Activated CD8-positive, alpha-beta T cell treated with anti-CD3 and anti-CD28 coated beads for 36 hours (primary cell): ENCODE measurements at regions not wholly inside any gene's neighbourhood (a gene's known extent, or its start where the extent isn't known, plus 50 kb on each side); places are given as distances from the start of the nearest gene placed in this dataset.

Experiments used
- ATAC-seq: fragments of 200-7000 bp; cut with Tn5 transposase; one replicate; pipeline ENCODE4 v1.10.0; 2021; ENCODE audit warnings: mild to moderate bottlenecking, moderate library complexity
- CTCF ChIA-PET: fragments of 350-600 bp; sonication (Branson Sonifier 250); formaldehyde crosslinking; loops from one replicate; lab custom pipeline; 2021; ENCODE audit warnings: antibody characterized with exemption; lab: Charles Lee
- POLR2A ChIA-PET: fragments of 350-600 bp; sonication (Branson Sonifier 250); formaldehyde crosslinking; loops from one replicate; lab custom pipeline; 2021; ENCODE audit warnings: antibody characterized with exemption; lab: Charles Lee
- DNase-seq: peaks from one replicate; pipeline ENCODE4 v3.0.0-alpha.2; 2020
- H3K27ac Mint-ChIP-seq: one replicate; pipeline ENCODE4 v1.8.0; 2021; ENCODE audit warnings: mild to moderate bottlenecking, mixed read lengths
- H3K27me3 Mint-ChIP-seq: one replicate; pipeline ENCODE4 v1.8.0; 2021; ENCODE audit warnings: mixed read lengths
- H3K36me3 Mint-ChIP-seq: one replicate; pipeline ENCODE4 v1.8.0; 2021; ENCODE audit warnings: low read depth, mixed read lengths
- H3K4me1 Mint-ChIP-seq: one replicate; pipeline ENCODE4 v1.8.0; 2021; ENCODE audit warnings: low read depth, mixed read lengths
- H3K4me3 Mint-ChIP-seq: one replicate; pipeline ENCODE4 v1.8.0; 2021; ENCODE audit warnings: mild to moderate bottlenecking, moderate library complexity, mixed read lengths
- H3K9me3 Mint-ChIP-seq: one replicate; pipeline ENCODE4 v1.8.0; 2021; ENCODE audit warnings: mixed read lengths
- CTCF ChIP-seq: fragments of 200-600 bp; IDR thresholded peaks from one replicate; pipeline ENCODE4 v1.8.0; 2022; ENCODE audit warnings: antibody characterized with exemption, mild to moderate bottlenecking
- intact Hi-C: fragments of 100-400 bp; cut with micrococcal nuclease; formaldehyde crosslinking; loops from one replicate; pipeline ENCODE4 v1.10.0; 2022

GRCh38 chr7:138292951-138293350, 167.1 kb upstream of the TRIM24 start:
- no peak overlapping the region for H3K4me3 Mint-ChIP-seq
- POLR2A ChIA-PET = no interaction called here
- DNase-seq (no peak), ATAC-seq (no peak)
- intact Hi-C loops = no loop called here
- no peak overlapping the region for H3K27ac Mint-ChIP-seq
- no peak for TF ChIP-seq CTCF
- no peaks in the 10 kb centered on the region for H3K4me1 Mint-ChIP-seq
- CTCF ChIA-PET = interaction anchor here (1.5 kb wide), 1 partner anchor 131 kb away, joined by 4 read pairs; no protein-coding TSS in a partner anchor
- no peaks in the 10 kb centered on the region for H3K27me3 Mint-ChIP-seq
- peaks cover 8% of the 10 kb centered on the region for H3K9me3 Mint-ChIP-seq
- H3K36me3 Mint-ChIP-seq = no peaks in the 10 kb centered on the region

- ATAC-seq = no peak
Observed at GRCh38 chr7:138295049-138295637, 164.9 kb upstream of the TRIM24 start.

GRCh38 chr7:138297526-138297925, 162.5 kb upstream of the TRIM24 start:
- Mint-ChIP-seq H3K36me3 (no peaks in the 10 kb centered on the region), H3K4me3 (no peak overlapping the region), H3K4me1 (no peaks in the 10 kb centered on the region), H3K27ac (no peak overlapping the region), H3K27me3 (no peaks in the 10 kb centered on the region), H3K9me3 (no peaks in the 10 kb centered on the region)
- ChIA-PET CTCF (no interaction called here), POLR2A (no interaction called here)
- intact Hi-C loops = no loop called here
- no peak for TF ChIP-seq CTCF
- no peak for DNase-seq
- ATAC-seq = no peak

More at GRCh38 chr7:138295049-138295637, 164.9 kb upstream of the TRIM24 start:
- no peak overlapping the region for H3K27ac Mint-ChIP-seq
- no peak overlapping the region for H3K4me3 Mint-ChIP-seq
- ChIA-PET CTCF (interaction anchor here (0.8 kb wide), 1 partner anchor 13 kb away, joined by 3 read pairs; no protein-coding TSS in a partner anchor), POLR2A (no interaction called here)
- H3K9me3 Mint-ChIP-seq = peaks cover 5% of the 10 kb centered on the region
- no peaks in the 10 kb centered on the region for H3K27me3 Mint-ChIP-seq
- no peak for TF ChIP-seq CTCF
- intact Hi-C loops = no loop called here
- H3K4me1 Mint-ChIP-seq = no peaks in the 10 kb centered on the region
- no peaks in the 10 kb centered on the region for H3K36me3 Mint-ChIP-seq
- no peak for DNase-seq

- ATAC-seq (no peak), DNase-seq (no peak)
- Mint-ChIP-seq H3K9me3 (no peaks in the 10 kb centered on the region), H3K4me3 (no peak overlapping the region), H3K27me3 (no peaks in the 10 kb centered on the region), H3K27ac (no peak overlapping the region), H3K36me3 (no peaks in the 10 kb centered on the region), H3K4me1 (no peaks in the 10 kb centered on the region)
- TF ChIP-seq CTCF = no peak
- POLR2A ChIA-PET = no interaction called here
- CTCF ChIA-PET = interaction anchor here (0.7 kb wide), 1 partner anchor 32 kb away, joined by 4 read pairs; no protein-coding TSS in a partner anchor
- intact Hi-C loops = no loop called here
Observed at GRCh38 chr7:138299066-138299465, 161.0 kb upstream of the TRIM24 start.

- Mint-ChIP-seq H3K27ac (no peak overlapping the region), H3K9me3 (no peaks in the 10 kb centered on the region), H3K27me3 (no peaks in the 10 kb centered on the region), H3K4me1 (no peaks in the 10 kb centered on the region), H3K36me3 (no peaks in the 10 kb centered on the region), H3K4me3 (no peak overlapping the region)
- intact Hi-C loops = no loop called here
- POLR2A ChIA-PET = no interaction called here
- no peak for ATAC-seq
- DNase-seq = no peak
- CTCF ChIA-PET = no interaction called here
- TF ChIP-seq CTCF = no peak
Observed at GRCh38 chr7:138303230-138304070, 156.6 kb upstream of the TRIM24 start.
